HG02973 (cell line): ENCODE measurements at regions not wholly inside any gene's neighbourhood (a gene's known extent, or its start where the extent isn't known, plus 50 kb on each side); places are given as distances from the start of the nearest gene placed in this dataset.

Experiments
- ATAC-seq: cut with Tn5 transposase; IDR thresholded peaks from one replicate; pipeline ENCODE4 v1.9.1; 2021; ENCODE audit warnings: moderate library complexity; ENCODE audit not compliant: unreplicated experiment

- no peak for ATAC-seq
Measured at GRCh38 chr1:193372553-193372952, 186.1 kb upstream of the B3GALT2 start.

- peak; percentile 69 for ATAC-seq
Measured at GRCh38 chr1:193368302-193368701, 181.9 kb upstream of the B3GALT2 start.

GRCh38 chr1:193367863-193368262, 181.4 kb upstream of the B3GALT2 start:
- peak; percentile 21 for ATAC-seq

- ATAC-seq = no peak
Measured at GRCh38 chr1:193366764-193367507, 180.5 kb upstream of the B3GALT2 start.

- no peak for ATAC-seq
Measured at GRCh38 chr1:193365966-193366365, 179.6 kb upstream of the B3GALT2 start.

GRCh38 chr1:193359631-193360030, 173.2 kb upstream of the B3GALT2 start:
- no peak for ATAC-seq

GRCh38 chr1:193358419-193358818, 172.0 kb upstream of the B3GALT2 start:
- ATAC-seq = no peak

- ATAC-seq = no peak
Measured at GRCh38 chr1:193356249-193356648, 169.8 kb upstream of the B3GALT2 start.

- ATAC-seq = no peak
Measured at GRCh38 chr1:193355626-193356025, 169.2 kb upstream of the B3GALT2 start.

- ATAC-seq = no peak
Measured at GRCh38 chr1:193355178-193355577, 168.8 kb upstream of the B3GALT2 start.

GRCh38 chr1:193348769-193349535, 162.5 kb upstream of the B3GALT2 start:
- no peak for ATAC-seq

GRCh38 chr1:193348091-193348768, 161.8 kb upstream of the B3GALT2 start:
- ATAC-seq = no peak

- no peak for ATAC-seq
Measured at GRCh38 chr1:193346085-193346484, 159.7 kb upstream of the B3GALT2 start.

GRCh38 chr1:193342811-193343210, 156.4 kb upstream of the B3GALT2 start:
- ATAC-seq = no peak

- no peak for ATAC-seq
Measured at GRCh38 chr1:193340331-193340730, 153.9 kb upstream of the B3GALT2 start.

GRCh38 chr1:193339401-193339800, 153.0 kb upstream of the B3GALT2 start:
- no peak for ATAC-seq

- ATAC-seq = peak; percentile 59
Measured at GRCh38 chr1:193338194-193338593, 151.8 kb upstream of the B3GALT2 start.

- no peak for ATAC-seq
Measured at GRCh38 chr1:193335806-193336428, 149.5 kb upstream of the B3GALT2 start.

- ATAC-seq = no peak
Measured at GRCh38 chr1:193333166-193333565, 146.8 kb upstream of the B3GALT2 start.

GRCh38 chr1:193326296-193326695, 139.9 kb upstream of the B3GALT2 start:
- ATAC-seq = no peak

GRCh38 chr1:193325771-193326170, 139.4 kb upstream of the B3GALT2 start:
- no peak for ATAC-seq
